Smooth muscle cell (in vitro differentiated cells): ENCODE measurements at regions not wholly inside any gene's neighbourhood (a gene's known extent, or its start where the extent isn't known, plus 50 kb on each side); places are given as distances from the start of the nearest gene placed in this dataset.
"Not testable (repeated sequence)": the region's sequence is repeated elsewhere in the genome, so short reads cannot be mapped to it uniquely, and the experiment has no call there.

ENCODE experiments used
- DNase-seq: peaks from one replicate; lab custom pipeline; 2025; ENCODE audit not compliant: unreplicated experiment; lab: John Stamatoyannopoulos, UW
- H2AFZ ChIP-seq: fragments of 200-600 bp; sonication (generic); 2 replicates; pipeline ENCODE4 v1.6.0; 2016; ENCODE audit warnings: antibody characterized with exemption, low read depth, mild to moderate bottlenecking
- H3F3A ChIP-seq: fragments of 200-600 bp; sonication (generic); 2 replicates; pipeline ENCODE4 v1.6.0; 2017; ENCODE audit warnings: antibody characterized with exemption, low read depth
- H3K27ac ChIP-seq: fragments of 200-600 bp; sonication (generic); 2 replicates; pipeline ENCODE4 v1.5.1; 2016; ENCODE audit warnings: low read depth, mild to moderate bottlenecking
- H3K27me3 ChIP-seq: fragments of 200-600 bp; sonication (generic); 2 replicates; pipeline ENCODE4 v1.6.1; 2016; ENCODE audit warnings: low read depth, mild to moderate bottlenecking
- H3K36me3 ChIP-seq: fragments of 200-600 bp; sonication (generic); 2 replicates; pipeline ENCODE4 v1.5.1; 2016; ENCODE audit warnings: low read depth
- H3K4me1 ChIP-seq: fragments of 200-600 bp; sonication (generic); 2 replicates; pipeline ENCODE4 v1.5.1; 2016; ENCODE audit warnings: low read depth
- H3K4me2 ChIP-seq: fragments of 200-600 bp; sonication (generic); 2 replicates; pipeline ENCODE4 v1.6.0; 2016; ENCODE audit warnings: mild to moderate bottlenecking
- H3K4me3 ChIP-seq: fragments of 200-600 bp; sonication (generic); 2 replicates; pipeline ENCODE4 v1.5.1; 2016; ENCODE audit warnings: mild to moderate bottlenecking
- H3K79me2 ChIP-seq: fragments of 200-600 bp; sonication (generic); 2 replicates; pipeline ENCODE4 v1.6.0; 2016; ENCODE audit warnings: low read depth, mild to moderate bottlenecking
- H3K9ac ChIP-seq: fragments of 200-600 bp; sonication (generic); 2 replicates; pipeline ENCODE4 v1.6.0; 2016; ENCODE audit warnings: low read depth
- H3K9me3 ChIP-seq: fragments of 200-600 bp; sonication (generic); replicated peaks from 2 replicates; pipeline ENCODE4 v1.5.1; 2016; ENCODE audit warnings: low read depth
- H4K20me1 ChIP-seq: fragments of 200-600 bp; sonication (generic); 2 replicates; pipeline ENCODE4 v1.6.0; 2016; ENCODE audit warnings: low read depth
- WGBS: methylation state at CpG from one replicate; pipeline ENCODE4 v1.1.7; 2016; ENCODE audit warnings: low lambda C conversion rate; 5-methylcytosine and 5-hydroxymethylcytosine counted together
- TF ChIP-seq, protein P1 (sequence below): fragments of 200-600 bp; sonication (generic); IDR thresholded peaks from 2 replicates; pipeline ENCODE4 v1.5.1; 2017; ENCODE audit warnings: borderline replicate concordance, mild to moderate bottlenecking, antibody characterized with exemption; ENCODE audit not compliant: insufficient read depth, poor library complexity, severe bottlenecking

DNA sequence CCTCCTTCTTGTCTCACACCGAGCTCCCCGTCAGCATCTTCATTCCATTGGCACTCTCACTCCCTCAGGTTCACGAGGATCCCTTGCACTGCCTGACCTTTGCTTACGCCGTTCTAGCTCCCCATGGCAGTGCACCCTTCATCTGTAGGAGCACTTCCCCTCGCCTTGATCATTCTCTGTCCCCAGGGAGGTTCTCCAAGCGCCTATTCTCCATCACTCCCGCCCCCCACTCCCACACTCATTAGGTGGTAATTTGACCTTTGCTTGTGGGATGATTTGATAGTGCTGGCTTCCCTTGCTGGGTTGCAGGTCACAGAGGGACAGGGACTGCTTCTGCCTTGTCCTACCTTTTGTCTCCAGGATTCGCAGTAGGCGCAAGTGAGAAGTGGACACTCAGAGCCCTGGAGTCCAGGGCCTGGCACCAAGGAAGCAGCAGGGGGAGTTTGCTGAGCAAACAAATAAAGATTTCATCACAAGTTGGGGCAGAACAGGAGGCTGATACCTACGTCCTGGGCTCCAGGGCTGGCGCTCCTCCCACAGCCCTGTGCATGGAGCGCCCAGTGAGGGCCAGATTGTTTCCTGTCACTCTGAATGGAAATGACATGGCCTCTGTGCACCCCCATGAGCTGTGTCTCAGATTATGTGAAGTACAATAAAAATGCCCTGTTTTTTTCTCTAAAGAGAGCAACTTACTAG is 82.0 kb upstream of the RUNX3 start:
- Histone ChIP-seq H3F3A (no peaks in the 10 kb centered on the region), H3K4me1 (no peaks in the 10 kb centered on the region), H3K4me3 (no peak overlapping the region), H3K9me3 (no peaks in the 10 kb centered on the region), H3K9ac (no peak overlapping the region), H3K79me2 (no peaks in the 10 kb centered on the region), H3K27me3 (no peaks in the 10 kb centered on the region), H2AFZ (no peak overlapping the region), H3K27ac (no peak overlapping the region), H3K36me3 (no peaks in the 10 kb centered on the region), H4K20me1 (no peaks in the 10 kb centered on the region), H3K4me2 (no peak overlapping the region)
- no peak for DNase-seq
- TF ChIP-seq, protein P1, sequence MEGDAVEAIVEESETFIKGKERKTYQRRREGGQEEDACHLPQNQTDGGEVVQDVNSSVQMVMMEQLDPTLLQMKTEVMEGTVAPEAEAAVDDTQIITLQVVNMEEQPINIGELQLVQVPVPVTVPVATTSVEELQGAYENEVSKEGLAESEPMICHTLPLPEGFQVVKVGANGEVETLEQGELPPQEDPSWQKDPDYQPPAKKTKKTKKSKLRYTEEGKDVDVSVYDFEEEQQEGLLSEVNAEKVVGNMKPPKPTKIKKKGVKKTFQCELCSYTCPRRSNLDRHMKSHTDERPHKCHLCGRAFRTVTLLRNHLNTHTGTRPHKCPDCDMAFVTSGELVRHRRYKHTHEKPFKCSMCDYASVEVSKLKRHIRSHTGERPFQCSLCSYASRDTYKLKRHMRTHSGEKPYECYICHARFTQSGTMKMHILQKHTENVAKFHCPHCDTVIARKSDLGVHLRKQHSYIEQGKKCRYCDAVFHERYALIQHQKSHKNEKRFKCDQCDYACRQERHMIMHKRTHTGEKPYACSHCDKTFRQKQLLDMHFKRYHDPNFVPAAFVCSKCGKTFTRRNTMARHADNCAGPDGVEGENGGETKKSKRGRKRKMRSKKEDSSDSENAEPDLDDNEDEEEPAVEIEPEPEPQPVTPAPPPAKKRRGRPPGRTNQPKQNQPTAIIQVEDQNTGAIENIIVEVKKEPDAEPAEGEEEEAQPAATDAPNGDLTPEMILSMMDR = no peak
- 89% methylated on average over 13 of the region's 13 CpGs for WGBS

DNA sequence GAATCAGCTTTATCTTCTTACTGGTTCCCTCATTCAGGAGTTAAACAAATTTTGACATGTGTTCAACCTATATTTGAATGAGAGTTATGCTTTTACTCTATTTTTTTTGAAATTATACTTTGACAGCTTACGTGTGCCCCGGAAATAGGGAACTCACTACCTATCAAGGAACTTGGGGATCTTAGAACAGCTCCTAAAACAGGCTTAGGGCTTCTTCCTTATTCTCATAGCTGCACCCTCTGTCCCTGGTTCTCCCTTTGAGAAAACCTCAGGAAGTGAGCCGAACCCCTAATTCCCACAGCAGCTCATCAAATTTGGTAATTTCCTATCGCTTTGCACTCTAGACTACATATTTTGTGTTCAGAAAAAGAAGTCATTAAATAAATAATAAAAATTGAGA is 81.2 kb upstream of the RUNX3 start:
- no peak overlapping the region for H3K27ac ChIP-seq
- no peak overlapping the region for H3K4me2 ChIP-seq
- no peak for DNase-seq
- no peaks in the 10 kb centered on the region for H3K9me3 ChIP-seq
- no peaks in the 10 kb centered on the region for H3K36me3 ChIP-seq
- no peak overlapping the region for H3K9ac ChIP-seq
- H3K79me2 ChIP-seq = no peaks in the 10 kb centered on the region
- H3K27me3 ChIP-seq = no peaks in the 10 kb centered on the region
- H2AFZ ChIP-seq = no peak overlapping the region
- no peak overlapping the region for H3K4me3 ChIP-seq
- TF ChIP-seq, protein P1 = no peak
- peaks cover 5% of the 10 kb centered on the region for H3K4me1 ChIP-seq
- WGBS = 99% methylated on average over 4 of the region's 4 CpGs
- no peaks in the 10 kb centered on the region for H4K20me1 ChIP-seq
- H3F3A ChIP-seq = no peaks in the 10 kb centered on the region

DNA sequence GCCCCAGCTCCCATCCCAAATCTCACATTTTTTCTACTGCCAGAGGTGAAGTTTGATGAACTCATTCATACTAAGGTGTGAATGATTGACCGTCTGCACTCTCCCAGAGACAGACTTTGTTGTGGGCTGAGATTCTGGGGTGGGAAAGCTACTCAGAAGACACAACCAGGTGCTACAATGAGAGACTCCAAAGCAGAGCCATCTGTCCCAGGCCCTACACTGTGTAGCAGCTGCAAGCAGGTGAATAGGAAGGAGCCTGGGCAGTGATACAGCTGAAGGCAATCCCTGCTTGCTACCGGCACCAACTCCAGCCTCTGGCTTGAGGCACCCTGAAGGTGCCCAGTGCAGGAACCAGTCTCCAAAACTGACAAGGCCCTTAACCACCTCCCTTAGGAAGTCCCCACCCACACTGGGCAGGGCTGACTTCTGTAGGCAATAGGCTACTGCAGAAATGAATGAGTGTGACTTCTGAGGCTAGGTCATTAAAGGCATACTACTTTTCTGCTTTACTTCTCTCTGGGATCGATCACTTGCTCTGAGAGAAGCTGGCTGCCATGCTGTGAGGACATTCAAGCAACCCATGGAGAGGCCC is 79.7 kb upstream of the RUNX3 start:
- H3K27me3 ChIP-seq = no peaks in the 10 kb centered on the region
- H4K20me1 ChIP-seq = no peaks in the 10 kb centered on the region
- no peaks in the 10 kb centered on the region for H3K36me3 ChIP-seq
- H3K27ac ChIP-seq = no peak overlapping the region
- 95% methylated on average over 3 of the region's 3 CpGs for WGBS
- no peak overlapping the region for H3K4me3 ChIP-seq
- no peak overlapping the region for H2AFZ ChIP-seq
- no peaks in the 10 kb centered on the region for H3K9me3 ChIP-seq
- DNase-seq = no peak
- H3K9ac ChIP-seq = no peak overlapping the region
- H3F3A ChIP-seq = no peaks in the 10 kb centered on the region
- TF ChIP-seq, protein P1 = no peak
- no peaks in the 10 kb centered on the region for H3K79me2 ChIP-seq
- H3K4me2 ChIP-seq = no peak overlapping the region
- H3K4me1 ChIP-seq = peaks cover 8% of the 10 kb centered on the region

DNA sequence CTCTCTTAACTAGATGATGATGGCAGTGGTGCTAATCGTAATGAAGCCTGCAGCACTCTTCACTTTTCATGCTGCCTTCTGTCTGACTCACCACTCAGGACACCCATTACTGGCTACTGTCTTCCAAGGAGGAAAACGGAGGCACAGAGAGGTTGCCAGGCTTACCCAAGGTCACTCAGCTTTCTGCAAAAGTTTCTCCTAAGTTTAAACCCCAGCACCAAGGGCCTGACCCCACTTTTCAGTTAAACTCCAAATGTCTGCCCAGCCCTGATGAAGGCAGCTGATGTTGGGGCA is 78.1 kb upstream of the RUNX3 start:
- H3K36me3 ChIP-seq = no peaks in the 10 kb centered on the region
- 47% methylated on average over 2 of the region's 2 CpGs for WGBS

DNA sequence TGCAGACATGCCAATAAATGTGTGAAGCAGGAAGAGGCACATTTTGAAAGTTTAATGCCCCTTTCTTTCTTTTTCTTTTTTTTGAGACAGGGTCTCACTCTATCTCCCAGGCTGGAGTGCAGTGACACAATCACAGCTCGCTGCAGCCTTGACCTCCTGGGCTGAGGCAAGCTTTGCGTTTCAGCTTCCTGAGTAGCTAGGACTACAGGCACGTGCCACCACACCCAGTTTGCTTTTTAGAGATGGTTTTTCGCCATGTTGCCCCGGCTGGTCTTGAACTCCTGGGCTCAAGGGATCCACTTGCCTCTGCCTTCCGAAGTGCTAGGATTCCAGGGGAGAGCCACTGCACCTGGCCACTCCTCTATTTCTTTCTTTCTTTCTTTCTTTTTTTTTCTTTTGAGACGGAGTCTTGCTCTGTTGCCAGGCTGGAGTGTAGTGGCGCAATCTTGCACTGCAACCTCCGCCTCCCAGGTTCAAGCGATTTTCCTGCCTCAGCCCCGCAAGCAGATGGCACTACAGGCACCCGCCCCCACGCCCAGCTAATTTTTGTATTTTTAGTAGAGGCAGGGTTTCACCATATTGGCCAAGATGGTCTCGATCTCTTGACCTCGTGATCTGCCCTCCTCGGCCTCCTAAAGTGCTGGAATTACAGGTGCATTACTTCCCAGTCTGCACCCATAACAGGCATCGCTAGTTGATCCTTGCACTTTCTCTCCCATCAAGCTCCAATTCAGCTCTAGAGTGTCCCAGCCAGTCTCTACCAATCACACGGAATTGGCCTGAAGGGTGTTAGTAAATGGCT is 77.5 kb upstream of the RUNX3 start:
- H3K27ac ChIP-seq, H3K9me3 ChIP-seq, H3K4me2 ChIP-seq, H3K79me2 ChIP-seq, DNase-seq, H2AFZ ChIP-seq, H4K20me1 ChIP-seq, H3F3A ChIP-seq, H3K4me3 ChIP-seq, H3K27me3 ChIP-seq, H3K36me3 ChIP-seq, H3K9ac ChIP-seq, H3K4me1 ChIP-seq: not testable (repeated sequence)
- 83% methylated on average over 18 of the region's 18 CpGs for WGBS

More for the DNA sequence above, 78.1 kb upstream of the RUNX3 start:
- H3K4me3 ChIP-seq = no peak overlapping the region
- H3K27me3 ChIP-seq = no peaks in the 10 kb centered on the region
- no peak overlapping the region for H3K4me2 ChIP-seq
- no peak for DNase-seq
- H3K9me3 ChIP-seq = no peaks in the 10 kb centered on the region
- TF ChIP-seq, protein P1 = no peak
- no peak overlapping the region for H2AFZ ChIP-seq
- peaks cover 8% of the 10 kb centered on the region for H3K4me1 ChIP-seq
- H3K79me2 ChIP-seq = no peaks in the 10 kb centered on the region
- H4K20me1 ChIP-seq = no peaks in the 10 kb centered on the region
- no peaks in the 10 kb centered on the region for H3F3A ChIP-seq
- no peak overlapping the region for H3K9ac ChIP-seq
- H3K27ac ChIP-seq = no peak overlapping the region
